ENCODE measurements at regions not wholly inside any gene's neighbourhood (a gene's known extent, or its start where the extent isn't known, plus 50 kb on each side); places are given as distances from the start of the nearest gene placed in this dataset.
"Not testable (repeated sequence)": the region's sequence is repeated elsewhere in the genome, so short reads cannot be mapped to it uniquely, and the experiment has no call there.

DNA sequence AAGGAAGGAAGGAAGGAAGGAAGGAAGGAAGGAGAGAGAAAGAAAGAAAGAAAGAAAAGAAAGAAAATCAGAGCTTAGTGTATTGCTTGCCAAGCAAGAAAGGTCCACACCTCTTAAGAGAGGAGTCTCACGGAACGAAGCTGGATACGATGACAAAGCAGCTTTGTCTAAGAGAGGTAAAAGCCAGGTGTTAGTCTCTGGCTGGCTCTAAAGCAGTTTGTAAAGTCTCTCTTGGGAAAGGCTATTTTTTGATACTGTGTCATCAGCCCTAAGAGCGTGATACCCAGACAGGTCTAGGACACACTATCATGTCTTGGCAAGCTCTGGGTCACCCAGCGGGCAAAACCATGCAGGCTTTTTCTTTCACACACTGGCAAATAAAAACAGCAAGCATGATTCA is 297.5 kb upstream of the NBPF12 start:
- TF ChIP-seq, protein P1, sequence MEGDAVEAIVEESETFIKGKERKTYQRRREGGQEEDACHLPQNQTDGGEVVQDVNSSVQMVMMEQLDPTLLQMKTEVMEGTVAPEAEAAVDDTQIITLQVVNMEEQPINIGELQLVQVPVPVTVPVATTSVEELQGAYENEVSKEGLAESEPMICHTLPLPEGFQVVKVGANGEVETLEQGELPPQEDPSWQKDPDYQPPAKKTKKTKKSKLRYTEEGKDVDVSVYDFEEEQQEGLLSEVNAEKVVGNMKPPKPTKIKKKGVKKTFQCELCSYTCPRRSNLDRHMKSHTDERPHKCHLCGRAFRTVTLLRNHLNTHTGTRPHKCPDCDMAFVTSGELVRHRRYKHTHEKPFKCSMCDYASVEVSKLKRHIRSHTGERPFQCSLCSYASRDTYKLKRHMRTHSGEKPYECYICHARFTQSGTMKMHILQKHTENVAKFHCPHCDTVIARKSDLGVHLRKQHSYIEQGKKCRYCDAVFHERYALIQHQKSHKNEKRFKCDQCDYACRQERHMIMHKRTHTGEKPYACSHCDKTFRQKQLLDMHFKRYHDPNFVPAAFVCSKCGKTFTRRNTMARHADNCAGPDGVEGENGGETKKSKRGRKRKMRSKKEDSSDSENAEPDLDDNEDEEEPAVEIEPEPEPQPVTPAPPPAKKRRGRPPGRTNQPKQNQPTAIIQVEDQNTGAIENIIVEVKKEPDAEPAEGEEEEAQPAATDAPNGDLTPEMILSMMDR (IDR thresholded peaks at IDR 0.05), result not testable (repeated sequence)
- not testable (repeated sequence) for TF ChIP-seq POLR2A (IDR thresholded peaks at IDR 0.05)

Measured in tibial nerve (tissue), 3 donors.